ENCODE measurements at regions not wholly inside any gene's neighbourhood (a gene's known extent, or its start where the extent isn't known, plus 50 kb on each side); places are given as distances from the start of the nearest gene placed in this dataset.

DNA sequence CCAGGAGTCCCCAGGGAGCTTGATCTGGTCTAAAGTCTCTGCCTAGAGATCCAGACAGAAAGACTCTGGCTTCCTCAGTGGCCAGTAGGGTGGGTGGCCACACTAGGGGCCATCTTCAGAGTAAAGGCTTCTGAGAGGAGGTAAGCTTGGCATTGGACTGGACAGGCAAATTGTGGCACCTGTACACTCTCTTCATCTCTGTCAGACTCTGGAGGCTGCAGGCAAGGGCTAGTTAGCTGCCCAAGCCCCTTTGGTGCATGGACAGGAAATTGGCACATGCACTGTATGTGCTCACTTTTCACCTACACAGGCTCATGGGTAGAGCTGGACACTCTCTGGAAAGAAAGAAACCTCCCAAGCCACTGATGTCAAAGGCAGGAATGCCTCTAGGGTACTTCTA is 142.8 kb downstream of the PJA1 start:
- TF ChIP-seq, protein P1, sequence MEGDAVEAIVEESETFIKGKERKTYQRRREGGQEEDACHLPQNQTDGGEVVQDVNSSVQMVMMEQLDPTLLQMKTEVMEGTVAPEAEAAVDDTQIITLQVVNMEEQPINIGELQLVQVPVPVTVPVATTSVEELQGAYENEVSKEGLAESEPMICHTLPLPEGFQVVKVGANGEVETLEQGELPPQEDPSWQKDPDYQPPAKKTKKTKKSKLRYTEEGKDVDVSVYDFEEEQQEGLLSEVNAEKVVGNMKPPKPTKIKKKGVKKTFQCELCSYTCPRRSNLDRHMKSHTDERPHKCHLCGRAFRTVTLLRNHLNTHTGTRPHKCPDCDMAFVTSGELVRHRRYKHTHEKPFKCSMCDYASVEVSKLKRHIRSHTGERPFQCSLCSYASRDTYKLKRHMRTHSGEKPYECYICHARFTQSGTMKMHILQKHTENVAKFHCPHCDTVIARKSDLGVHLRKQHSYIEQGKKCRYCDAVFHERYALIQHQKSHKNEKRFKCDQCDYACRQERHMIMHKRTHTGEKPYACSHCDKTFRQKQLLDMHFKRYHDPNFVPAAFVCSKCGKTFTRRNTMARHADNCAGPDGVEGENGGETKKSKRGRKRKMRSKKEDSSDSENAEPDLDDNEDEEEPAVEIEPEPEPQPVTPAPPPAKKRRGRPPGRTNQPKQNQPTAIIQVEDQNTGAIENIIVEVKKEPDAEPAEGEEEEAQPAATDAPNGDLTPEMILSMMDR (conservative IDR thresholded peaks at IDR 0.05; ENCODE audit: low read length): no peak
- no peak for DNase-seq (ENCODE audit: low read depth)
- H3K4me3 ChIP-seq (ENCODE audit: low read length): no peak overlapping the region

DNA sequence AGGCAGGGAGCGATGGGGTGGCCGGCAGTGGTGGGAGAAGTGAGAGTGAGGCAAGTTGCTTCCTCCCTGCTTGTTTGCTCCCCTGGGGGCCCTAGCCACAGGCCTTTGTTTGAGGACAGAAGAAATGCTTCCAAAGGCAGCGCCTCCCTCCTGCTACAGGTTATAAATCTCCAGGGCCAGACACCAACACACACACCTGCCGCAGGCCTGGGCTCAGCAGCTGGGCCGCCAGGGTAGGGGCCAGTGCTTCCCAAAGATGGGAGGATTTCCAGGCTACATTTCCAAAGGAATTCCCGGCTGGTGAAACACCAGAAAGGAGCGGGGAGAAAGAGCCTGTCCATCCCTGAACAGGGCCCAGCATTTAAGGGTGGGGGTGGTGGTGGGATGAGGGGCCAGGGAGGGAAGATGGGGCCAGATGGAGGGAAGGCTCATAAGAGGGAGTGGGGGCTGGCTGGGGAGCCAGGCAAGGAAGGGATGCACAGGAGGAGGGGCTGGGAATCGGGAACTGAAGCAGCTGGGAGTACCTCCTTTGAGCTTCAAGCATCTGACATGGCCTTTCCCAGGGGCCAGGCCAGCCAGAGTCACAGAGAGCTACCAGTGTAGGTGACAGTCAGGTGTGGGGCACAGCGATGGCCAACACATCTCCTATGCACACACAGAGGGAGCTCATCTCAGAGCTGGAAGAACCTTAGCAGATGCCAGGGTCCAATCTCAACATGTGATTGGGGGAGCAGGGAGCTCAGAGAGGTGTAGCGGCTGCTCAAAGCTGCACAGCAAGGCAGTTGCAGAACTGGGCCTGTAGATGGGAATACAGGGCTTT is 143.9 kb downstream of the PJA1 start:
- no peak for DNase-seq (ENCODE audit: low read depth)
- no peak overlapping the region for H3K4me3 ChIP-seq (ENCODE audit: low read length)
- TF ChIP-seq, protein P1 (conservative IDR thresholded peaks at IDR 0.05; ENCODE audit: low read length): no peak

DNA sequence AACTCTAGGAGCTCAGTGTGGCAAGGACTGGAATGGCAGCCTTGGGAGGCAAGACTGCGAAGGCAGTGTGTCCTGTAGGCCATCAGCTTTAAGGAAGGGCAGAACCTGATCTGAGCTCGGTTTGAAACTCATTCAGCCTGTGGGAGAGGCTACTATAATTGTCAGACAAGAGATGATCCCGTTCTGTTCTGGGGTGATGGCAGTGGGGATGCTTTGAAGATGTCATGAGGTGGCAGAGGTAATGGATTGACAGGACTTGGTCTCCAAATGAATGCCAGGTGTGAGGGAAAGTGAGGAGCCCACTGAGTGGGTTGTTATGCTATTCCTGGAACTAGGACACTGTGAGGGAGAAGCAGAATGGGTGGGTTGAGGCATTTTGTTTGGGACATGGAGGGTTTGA is 144.9 kb downstream of the PJA1 start:
- H3K4me3 ChIP-seq (ENCODE audit: low read length): no peak overlapping the region
- TF ChIP-seq, protein P1 (conservative IDR thresholded peaks at IDR 0.05; ENCODE audit: low read length): no peak
- DNase-seq (ENCODE audit: low read depth): no peak

DNA sequence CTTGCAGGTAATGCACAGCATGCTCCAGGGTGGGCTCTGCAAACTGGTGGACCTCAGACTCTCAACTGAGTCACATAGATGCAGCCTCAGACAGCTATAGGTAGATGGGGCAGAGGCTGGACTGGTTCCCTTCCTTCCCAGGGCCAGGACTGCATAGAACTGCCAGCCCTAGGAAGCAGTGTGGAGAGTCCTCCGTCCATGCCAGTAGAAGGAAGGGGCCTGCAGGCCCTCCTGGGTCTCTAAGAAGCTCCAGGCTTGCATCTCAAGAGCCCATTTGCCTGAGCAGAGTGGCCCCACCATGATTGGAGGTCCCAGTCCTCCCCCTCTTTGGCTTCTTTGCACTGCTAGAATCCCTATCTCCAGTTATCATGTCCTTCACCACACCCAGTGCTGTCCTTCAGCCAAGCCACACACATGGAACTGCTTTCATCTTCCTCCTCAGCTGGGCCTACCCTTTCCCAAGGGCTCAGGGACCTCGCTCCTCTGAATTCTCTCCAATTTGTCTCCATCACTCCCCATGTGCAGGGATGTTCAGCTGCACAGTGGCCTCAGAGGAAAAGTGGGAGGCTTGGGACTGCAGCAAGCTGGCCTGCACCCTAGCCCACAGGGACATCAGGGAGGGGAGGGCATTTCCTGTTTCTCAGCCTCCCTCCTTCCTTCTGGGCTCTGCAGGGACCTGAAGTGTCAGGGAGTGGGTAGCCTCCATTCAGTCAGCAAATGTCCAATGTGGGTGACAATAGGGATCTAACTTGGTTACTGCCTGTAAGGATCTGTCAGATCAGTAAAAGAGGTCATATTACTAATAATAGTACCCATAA is 146.0 kb downstream of the PJA1 start:
- H3K4me3 ChIP-seq (ENCODE audit: low read length): no peak overlapping the region
- DNase-seq (ENCODE audit: low read depth): no peak
- TF ChIP-seq, protein P1 (conservative IDR thresholded peaks at IDR 0.05; ENCODE audit: low read length): no peak

DNA sequence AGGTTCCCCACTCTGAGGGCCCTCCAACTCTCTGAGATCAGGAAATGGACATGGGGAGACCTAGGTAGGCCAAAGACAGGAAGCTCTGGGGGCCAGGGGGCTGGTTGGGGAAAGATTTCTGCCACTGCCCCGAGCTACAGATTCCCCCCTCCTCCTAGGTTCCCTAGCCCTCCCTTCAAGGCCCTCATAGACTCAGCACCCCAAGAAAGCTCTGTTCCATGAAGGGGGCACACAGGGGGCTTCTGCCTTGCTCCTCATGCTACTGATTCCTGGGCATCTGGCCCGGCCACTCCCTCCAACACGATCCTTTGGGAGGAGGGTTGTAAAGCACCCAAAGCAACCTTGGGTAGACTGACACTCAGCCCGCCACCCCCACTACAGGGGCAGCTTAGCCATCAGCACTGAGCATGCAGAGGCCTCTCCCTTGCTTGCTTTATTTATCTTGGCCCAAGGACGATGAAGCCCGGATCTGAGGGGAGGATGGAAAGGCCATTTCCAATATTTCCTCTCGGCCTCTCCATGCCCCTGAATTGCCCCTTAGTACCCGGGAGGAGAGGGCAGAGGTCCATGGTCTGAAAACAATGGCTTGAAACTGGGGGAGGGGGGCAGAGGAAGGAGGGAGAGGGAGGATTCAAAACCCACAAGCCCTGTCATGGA is 146.7 kb downstream of the PJA1 start:
- H3K4me3 ChIP-seq (ENCODE audit: low read length): no peak overlapping the region
- no peak for DNase-seq (ENCODE audit: low read depth)
- TF ChIP-seq, protein P1 (conservative IDR thresholded peaks at IDR 0.05; ENCODE audit: low read length): no peak

DNA sequence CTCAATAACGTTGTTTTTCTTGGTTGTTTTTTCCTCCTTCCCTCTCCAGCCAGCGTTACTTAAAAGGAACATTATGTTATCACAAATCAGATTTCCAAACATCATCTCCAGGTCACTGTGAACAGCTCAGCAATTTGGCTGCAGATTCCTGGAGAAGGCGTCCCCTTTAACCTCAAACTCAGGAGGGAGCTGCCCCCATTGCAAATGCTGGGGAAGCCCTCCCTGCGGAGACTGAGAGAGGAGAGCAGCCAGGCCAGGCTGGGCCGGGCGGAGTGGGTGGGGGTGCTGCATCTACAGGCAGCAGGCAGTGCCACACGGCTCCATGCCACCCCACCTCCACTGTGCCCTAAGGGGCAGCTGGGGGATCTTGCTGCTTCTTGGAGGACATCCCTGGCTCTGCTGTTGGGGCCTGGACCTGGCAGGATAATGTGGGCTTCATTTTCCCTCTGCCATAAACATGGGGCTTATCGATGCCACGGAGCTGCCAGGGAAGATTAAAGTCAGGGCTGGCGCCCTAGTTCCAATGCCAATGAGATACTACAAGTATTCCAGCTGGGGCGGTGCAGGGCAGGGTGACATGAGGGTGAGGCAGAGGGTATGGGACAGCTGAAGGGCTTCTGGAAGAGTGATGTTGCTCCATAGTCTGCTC is 148.8 kb downstream of the PJA1 start:
- no peak for DNase-seq (ENCODE audit: low read depth)
- no peak overlapping the region for H3K4me3 ChIP-seq (ENCODE audit: low read length)
- TF ChIP-seq, protein P1 (conservative IDR thresholded peaks at IDR 0.05; ENCODE audit: low read length): no peak
